ENCODE measurements at regions not wholly inside any gene's neighbourhood (a gene's known extent, or its start where the extent isn't known, plus 50 kb on each side); places are given as distances from the start of the nearest gene placed in this dataset.

DNA sequence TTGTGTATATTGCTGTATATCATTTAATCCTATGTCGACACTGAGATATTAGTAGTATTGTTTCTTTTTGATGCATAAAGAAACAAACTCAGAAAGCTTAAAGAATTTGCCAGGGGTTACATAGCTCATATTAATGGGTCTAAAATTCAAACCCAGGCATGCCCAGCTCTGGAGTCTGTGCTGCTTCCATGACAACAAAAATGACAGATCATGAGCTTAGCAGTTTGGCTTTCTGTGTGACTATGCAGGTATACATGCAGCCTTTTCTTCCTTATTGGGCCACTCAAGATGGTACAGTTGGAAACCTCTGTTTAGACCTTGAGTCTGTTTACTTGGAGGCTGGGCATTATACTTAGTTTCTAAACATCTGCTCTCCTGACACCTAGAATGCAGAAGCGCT lies 220.5 kb upstream of the TENM4 start:
- DNase-seq (no peak), ATAC-seq (no peak)
- intact Hi-C loops (cut with DNase I), result no loop called here
- WGBS, result 87% methylated on average over 2 of the region's 2 CpGs
- H3K4me1 ChIP-seq (ENCODE audit: control insufficient read depth, insufficient read depth, low read length), result no peaks in the 10 kb centered on the region
- H3K4me3 ChIP-seq (ENCODE audit: low read length), result no peak overlapping the region
- H3K27ac ChIP-seq (ENCODE audit: low read length), result no peak overlapping the region
- H3K27me3 ChIP-seq (ENCODE audit: control insufficient read depth, insufficient read depth), result no peaks in the 10 kb centered on the region
- H3K9me3 ChIP-seq (ENCODE audit: control insufficient read depth, low read length), result no peaks in the 10 kb centered on the region

DNA sequence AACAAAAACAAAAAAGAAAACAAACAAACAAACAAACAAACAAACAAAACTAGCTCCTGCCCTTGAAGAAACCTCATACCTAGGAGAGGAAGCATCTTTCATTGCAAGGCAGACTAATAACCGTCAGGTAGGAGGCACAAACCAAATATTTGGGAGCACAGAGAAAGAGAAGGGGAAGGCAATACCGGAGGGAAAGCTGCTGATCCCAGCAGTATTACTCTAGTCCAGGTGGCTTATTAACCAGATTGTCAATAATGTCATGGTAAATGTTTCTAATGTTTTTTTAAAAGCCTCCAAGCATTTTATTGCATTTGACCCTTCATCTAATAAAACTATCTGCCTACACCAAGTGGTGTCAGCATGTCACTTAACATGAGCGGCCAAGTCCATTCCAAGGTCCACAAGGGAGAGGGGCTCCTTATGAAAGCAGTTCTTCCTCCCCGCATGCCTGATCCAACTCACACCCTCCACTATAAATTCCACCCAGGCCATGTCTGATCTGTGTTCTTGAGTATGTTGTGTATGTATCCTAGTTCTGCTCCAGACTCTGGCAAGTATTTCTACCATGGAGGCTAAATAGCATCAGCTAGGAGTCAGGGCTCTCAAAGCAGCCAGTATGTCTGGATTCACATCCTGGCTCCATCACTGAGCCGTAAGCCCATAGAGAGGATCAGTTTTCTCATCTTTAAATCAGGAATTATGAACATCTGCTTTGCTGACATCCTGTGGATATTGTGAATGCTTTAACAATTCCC lies 208.1 kb upstream of the TENM4 start:
- no peak for ATAC-seq
- Histone ChIP-seq H3K27me3 (ENCODE audit: control insufficient read depth, insufficient read depth) (no peaks in the 10 kb centered on the region), H3K4me3 (ENCODE audit: low read length) (no peak overlapping the region), H3K27ac (ENCODE audit: low read length) (no peak overlapping the region), H3K9me3 (ENCODE audit: control insufficient read depth, low read length) (no peaks in the 10 kb centered on the region), H3K4me1 (ENCODE audit: control insufficient read depth, insufficient read depth, low read length) (no peaks in the 10 kb centered on the region)
- no peak for DNase-seq
- intact Hi-C loops (cut with DNase I), result no loop called here
- WGBS, result 80% methylated on average over 5 of the region's 5 CpGs

DNA sequence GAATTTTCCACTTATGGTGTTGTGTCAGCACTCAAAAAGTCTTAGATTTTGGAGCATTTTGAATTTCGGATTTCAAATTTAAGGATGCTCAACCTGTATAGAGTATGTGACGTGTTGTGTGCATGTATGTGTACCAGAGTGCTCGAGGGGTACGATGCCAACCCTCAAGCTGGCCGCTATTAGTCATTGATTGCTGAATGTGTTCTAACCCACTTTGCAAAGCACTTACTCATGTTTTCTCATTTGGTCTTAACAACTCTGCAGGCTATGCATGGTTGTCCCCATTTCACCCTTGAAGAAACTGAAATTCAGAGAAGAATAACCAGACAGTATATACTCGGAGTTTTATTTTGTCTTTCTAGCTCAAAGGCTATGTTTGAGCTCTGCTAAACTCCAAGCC lies 196.4 kb upstream of the TENM4 start:
- H3K27me3 ChIP-seq (ENCODE audit: control insufficient read depth, insufficient read depth), result no peaks in the 10 kb centered on the region
- no peaks in the 10 kb centered on the region for H3K4me1 ChIP-seq (ENCODE audit: control insufficient read depth, insufficient read depth, low read length)
- no peak for DNase-seq
- no peaks in the 10 kb centered on the region for H3K9me3 ChIP-seq (ENCODE audit: control insufficient read depth, low read length)
- ATAC-seq, result no peak
- intact Hi-C loops (cut with DNase I), result no loop called here
- WGBS, result 87% methylated on average over 6 of the region's 6 CpGs
- H3K4me3 ChIP-seq (ENCODE audit: low read length), result no peak overlapping the region
- no peak overlapping the region for H3K27ac ChIP-seq (ENCODE audit: low read length)

DNA sequence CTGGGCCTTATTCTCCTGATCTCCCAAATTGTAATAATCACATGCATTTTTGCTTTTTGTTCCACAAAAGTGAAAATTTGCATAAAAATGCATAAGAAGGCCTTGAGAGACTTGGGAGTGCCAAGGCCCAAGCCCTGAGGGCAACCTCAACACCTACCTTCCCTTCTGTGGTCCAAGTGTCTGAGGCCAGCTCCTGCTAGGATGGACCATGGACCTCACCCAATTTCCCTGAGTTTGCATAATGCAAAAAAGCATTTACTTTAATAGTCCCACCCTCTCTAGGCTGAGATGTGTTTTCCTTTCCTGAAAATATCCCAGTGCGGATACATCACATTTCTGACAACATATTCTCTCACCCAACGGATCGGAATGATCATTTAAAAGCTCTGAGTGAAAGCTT lies 194.1 kb upstream of the TENM4 start:
- no peak for ATAC-seq
- intact Hi-C loops (cut with DNase I), result no loop called here
- Histone ChIP-seq H3K27ac (ENCODE audit: low read length) (no peak overlapping the region), H3K27me3 (ENCODE audit: control insufficient read depth, insufficient read depth) (no peaks in the 10 kb centered on the region), H3K4me3 (ENCODE audit: low read length) (no peak overlapping the region), H3K9me3 (ENCODE audit: control insufficient read depth, low read length) (no peaks in the 10 kb centered on the region), H3K4me1 (ENCODE audit: control insufficient read depth, insufficient read depth, low read length) (no peaks in the 10 kb centered on the region)
- 92% methylated on average over 3 of the region's 3 CpGs for WGBS
- no peak for DNase-seq

DNA sequence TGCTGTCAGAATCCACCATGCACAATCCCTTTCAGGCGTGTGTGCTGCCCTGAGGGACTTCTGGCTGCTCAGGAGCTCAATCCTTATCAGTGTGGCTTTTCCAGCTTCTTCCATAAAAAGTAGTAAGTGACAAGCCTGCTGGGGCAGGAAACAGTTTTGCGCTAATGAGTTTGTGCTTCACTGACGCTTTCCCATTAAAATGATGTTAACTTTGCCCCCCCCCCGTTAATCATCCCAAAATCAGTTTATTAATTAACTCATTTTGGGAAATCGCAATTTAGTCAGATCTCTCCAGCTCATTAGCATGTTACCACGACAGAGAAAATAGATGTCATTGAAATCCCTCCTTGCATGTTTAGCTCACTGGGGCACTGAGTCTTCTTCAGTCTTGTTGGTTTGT lies 186.5 kb upstream of the TENM4 start:
- no peak for DNase-seq
- H3K27ac ChIP-seq (ENCODE audit: low read length), result no peak overlapping the region
- no peak overlapping the region for H3K4me3 ChIP-seq (ENCODE audit: low read length)
- intact Hi-C loops (cut with DNase I), result no loop called here
- 58% methylated on average over 6 of the region's 6 CpGs for WGBS
- no peaks in the 10 kb centered on the region for H3K27me3 ChIP-seq (ENCODE audit: control insufficient read depth, insufficient read depth)
- H3K9me3 ChIP-seq (ENCODE audit: control insufficient read depth, low read length), result no peaks in the 10 kb centered on the region
- H3K4me1 ChIP-seq (ENCODE audit: control insufficient read depth, insufficient read depth, low read length), result no peaks in the 10 kb centered on the region
- no peak for ATAC-seq

DNA sequence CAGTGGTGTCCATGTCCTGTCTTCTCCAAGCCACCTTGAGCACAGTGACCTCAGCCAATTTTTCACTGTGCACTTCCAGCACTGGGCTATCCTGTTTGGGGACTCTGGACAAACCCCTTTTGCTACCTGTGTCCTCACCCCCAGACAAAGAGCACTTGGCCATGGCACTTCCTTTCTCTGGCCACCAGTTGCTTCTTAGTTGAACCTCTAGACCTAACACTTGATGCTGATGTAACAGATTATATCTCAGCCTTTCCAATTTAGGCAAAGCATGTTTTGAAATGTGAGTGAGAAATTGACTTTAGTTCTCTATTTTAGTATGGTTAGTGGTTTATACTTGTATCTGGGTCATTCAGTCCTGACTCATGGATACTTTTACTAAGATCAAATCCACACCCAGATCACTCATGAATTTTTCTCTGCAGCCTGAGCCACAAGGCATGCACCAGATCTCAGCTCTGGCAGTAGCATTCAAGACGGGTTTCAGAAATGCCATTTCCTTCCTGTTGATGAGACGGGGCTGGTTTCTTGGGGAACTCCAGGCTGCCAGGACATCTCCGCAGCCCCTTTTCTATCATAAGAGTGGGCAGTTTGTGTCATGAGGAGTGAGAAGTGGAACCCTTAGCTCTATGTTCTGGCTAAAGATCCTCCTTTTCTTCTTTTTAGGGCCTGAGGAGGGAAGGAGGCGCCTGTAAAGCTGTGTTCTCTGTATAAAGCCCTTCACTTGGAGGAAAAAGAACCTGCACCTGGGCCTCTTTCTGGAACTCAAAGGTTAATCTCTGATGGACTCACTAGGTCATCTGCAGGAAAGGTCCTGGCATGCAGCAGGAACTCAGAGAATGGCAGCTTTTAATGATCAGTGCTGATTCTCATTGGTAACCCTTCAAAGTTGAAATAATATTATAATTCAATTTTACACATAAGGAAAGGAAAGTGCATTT lies 185.6 kb upstream of the TENM4 start:
- no peak overlapping the region for H3K27ac ChIP-seq (ENCODE audit: low read length)
- H3K4me1 ChIP-seq (ENCODE audit: control insufficient read depth, insufficient read depth, low read length), result no peaks in the 10 kb centered on the region
- H3K4me3 ChIP-seq (ENCODE audit: low read length), result no peak overlapping the region
- no peak for DNase-seq
- no peak for ATAC-seq
- WGBS, result 63% methylated on average over 4 of the region's 4 CpGs
- no peaks in the 10 kb centered on the region for H3K27me3 ChIP-seq (ENCODE audit: control insufficient read depth, insufficient read depth)
- intact Hi-C loops (cut with DNase I), result no loop called here
- no peaks in the 10 kb centered on the region for H3K9me3 ChIP-seq (ENCODE audit: control insufficient read depth, low read length)

DNA sequence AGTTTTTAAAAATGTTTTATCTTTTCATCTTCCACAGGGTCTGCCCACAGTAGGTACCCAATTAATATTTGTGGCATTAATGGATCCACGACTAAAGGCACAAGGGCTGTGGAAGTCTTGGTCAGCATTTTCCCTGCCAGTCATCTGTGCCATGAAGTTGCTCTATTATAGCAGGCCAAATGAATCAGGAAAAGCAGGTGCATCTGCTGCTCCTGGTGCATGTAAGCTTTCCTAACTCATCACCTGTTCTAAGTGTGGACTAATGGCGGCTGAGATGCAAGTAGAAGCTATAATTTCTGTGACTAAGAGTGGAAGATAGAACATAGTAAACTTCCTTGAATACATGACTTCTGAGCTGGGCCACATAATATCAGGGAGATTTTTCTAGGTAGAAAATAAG lies 182.5 kb upstream of the TENM4 start:
- WGBS, result 82% methylated on average over 2 of the region's 2 CpGs
- Histone ChIP-seq H3K27me3 (ENCODE audit: control insufficient read depth, insufficient read depth) (no peaks in the 10 kb centered on the region), H3K4me3 (ENCODE audit: low read length) (no peak overlapping the region), H3K27ac (ENCODE audit: low read length) (no peak overlapping the region), H3K4me1 (ENCODE audit: control insufficient read depth, insufficient read depth, low read length) (no peaks in the 10 kb centered on the region), H3K9me3 (ENCODE audit: control insufficient read depth, low read length) (no peaks in the 10 kb centered on the region)
- DNase-seq (no peak), ATAC-seq (no peak)
- intact Hi-C loops (cut with DNase I), result no loop called here

DNA sequence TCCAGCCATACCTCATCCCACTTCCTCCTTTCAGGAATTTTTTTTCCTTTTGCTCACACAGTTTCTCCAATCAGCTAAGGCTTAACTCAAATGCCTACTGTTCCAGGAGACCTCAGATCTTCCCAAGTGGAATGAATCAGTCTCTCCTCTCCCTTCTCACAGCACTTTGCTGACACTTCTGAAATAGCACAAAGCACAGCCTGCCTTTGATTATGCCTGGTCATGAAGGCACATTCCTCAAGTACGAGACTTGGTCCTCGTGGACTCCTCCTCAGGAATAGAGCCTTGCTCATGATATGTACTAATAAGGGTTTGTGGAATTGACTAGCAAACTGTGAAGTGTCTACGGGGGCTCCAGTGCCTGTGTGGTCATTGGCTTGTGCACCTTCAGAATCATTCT lies 176.7 kb upstream of the TENM4 start:
- H3K4me3 ChIP-seq (ENCODE audit: low read length), result no peak overlapping the region
- 36% methylated on average over 3 of the region's 3 CpGs for WGBS

DNA sequence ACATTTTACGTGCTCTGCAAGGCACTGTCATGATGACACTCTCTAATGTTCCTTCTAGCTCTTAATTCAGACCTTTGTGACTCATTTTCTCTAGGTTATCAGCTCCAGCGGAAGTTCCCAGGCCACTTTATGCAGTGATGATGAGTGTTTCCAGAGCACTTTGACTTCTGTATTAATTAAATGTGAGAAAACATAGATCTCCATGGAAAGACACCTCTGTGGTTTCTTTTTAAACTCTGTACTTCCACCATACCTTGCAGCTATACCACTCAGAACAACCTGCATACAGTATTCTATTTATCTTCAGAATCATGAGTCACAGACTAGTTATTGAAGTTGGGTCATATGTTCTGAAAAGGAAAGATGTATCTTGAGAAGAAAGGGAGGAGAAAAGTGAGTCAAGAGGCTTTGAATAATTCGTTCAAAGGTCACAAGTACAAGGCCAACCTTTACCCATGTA lies 175.6 kb upstream of the TENM4 start:
- H3K27me3 ChIP-seq (ENCODE audit: control insufficient read depth, insufficient read depth), result no peaks in the 10 kb centered on the region
- H3K4me3 ChIP-seq (ENCODE audit: low read length), result no peak overlapping the region
- no peak for ATAC-seq
- no peaks in the 10 kb centered on the region for H3K9me3 ChIP-seq (ENCODE audit: control insufficient read depth, low read length)
- 63% methylated on average over 3 of the region's 3 CpGs for WGBS
- no peak overlapping the region for H3K27ac ChIP-seq (ENCODE audit: low read length)
- intact Hi-C loops (cut with DNase I), result no loop called here
- no peaks in the 10 kb centered on the region for H3K4me1 ChIP-seq (ENCODE audit: control insufficient read depth, insufficient read depth, low read length)
- no peak for DNase-seq

More for the DNA sequence above, 176.7 kb upstream of the TENM4 start:
- DNase-seq (no peak), ATAC-seq (peak in 1 of 2 donors; percentile 36)
- Histone ChIP-seq H3K9me3 (ENCODE audit: control insufficient read depth, low read length) (no peaks in the 10 kb centered on the region), H3K27me3 (ENCODE audit: control insufficient read depth, insufficient read depth) (no peaks in the 10 kb centered on the region), H3K27ac (ENCODE audit: low read length) (no peak overlapping the region), H3K4me1 (ENCODE audit: control insufficient read depth, insufficient read depth, low read length) (no peaks in the 10 kb centered on the region)
- intact Hi-C loops (cut with DNase I), result no loop called here

DNA sequence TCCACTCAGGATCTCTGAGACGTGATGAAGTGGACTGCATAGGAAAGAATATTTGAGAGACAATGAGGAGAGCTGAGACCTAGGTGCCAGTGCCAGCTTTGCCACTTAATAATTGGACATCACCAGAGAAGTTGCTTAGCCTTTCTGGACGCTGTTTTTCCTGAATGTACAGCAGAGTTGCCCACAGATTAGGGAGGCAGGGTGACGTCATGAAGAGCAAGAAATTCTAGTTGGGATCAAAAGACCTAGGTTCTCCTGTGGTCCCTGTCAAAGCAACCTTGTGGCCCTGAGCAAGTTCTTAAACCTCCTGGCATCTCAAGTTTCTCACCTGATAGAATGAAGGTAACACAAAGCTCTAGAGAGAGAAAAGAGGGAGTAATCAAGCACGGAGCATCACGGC lies 174.6 kb upstream of the TENM4 start:
- no peaks in the 10 kb centered on the region for H3K4me1 ChIP-seq (ENCODE audit: control insufficient read depth, insufficient read depth, low read length)
- H3K27ac ChIP-seq (ENCODE audit: low read length), result no peak overlapping the region
- H3K27me3 ChIP-seq (ENCODE audit: control insufficient read depth, insufficient read depth), result no peaks in the 10 kb centered on the region
- ATAC-seq, result no peak
- H3K4me3 ChIP-seq (ENCODE audit: low read length), result no peak overlapping the region
- 79% methylated on average over 5 of the region's 5 CpGs for WGBS
- intact Hi-C loops (cut with DNase I), result no loop called here
- DNase-seq, result no peak
- H3K9me3 ChIP-seq (ENCODE audit: control insufficient read depth, low read length), result no peaks in the 10 kb centered on the region

DNA sequence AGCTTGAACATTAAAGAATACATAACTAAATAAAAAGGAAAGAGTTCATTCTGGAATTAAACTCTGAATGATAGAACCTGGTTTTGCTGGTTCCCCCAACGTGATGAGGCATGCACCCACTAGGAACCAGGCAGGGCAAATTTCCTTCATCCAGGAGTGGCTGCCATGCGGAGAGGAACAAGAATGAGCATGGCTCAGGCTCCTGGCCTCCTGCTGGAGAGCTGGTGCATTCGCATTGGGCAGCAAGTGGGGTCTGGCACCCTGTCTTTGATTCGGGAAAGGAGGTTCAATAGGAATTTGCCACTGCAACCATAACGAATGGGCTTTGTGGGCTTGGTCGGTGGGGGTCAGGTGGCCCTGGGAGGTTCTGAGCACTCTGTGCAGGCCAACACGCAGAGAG lies 169.8 kb upstream of the TENM4 start:
- DNase-seq (no peak), ATAC-seq (no peak)
- Histone ChIP-seq H3K4me1 (ENCODE audit: control insufficient read depth, insufficient read depth, low read length) (no peaks in the 10 kb centered on the region), H3K4me3 (ENCODE audit: low read length) (no peak overlapping the region), H3K9me3 (ENCODE audit: control insufficient read depth, low read length) (no peaks in the 10 kb centered on the region), H3K27ac (ENCODE audit: low read length) (no peak overlapping the region), H3K27me3 (ENCODE audit: control insufficient read depth, insufficient read depth) (no peaks in the 10 kb centered on the region)
- WGBS, result 82% methylated on average over 7 of the region's 7 CpGs
- intact Hi-C loops (cut with DNase I), result no loop called here
